Lower lobe of right lung (tissue), 2 donors: ENCODE measurements at regions not wholly inside any gene's neighbourhood (a gene's known extent, or its start where the extent isn't known, plus 50 kb on each side); places are given as distances from the start of the nearest gene placed in this dataset.

Experiments
- ATAC-seq, 2 donors: fragments of 200-7000 bp; cut with Tn5 transposase; one replicate each; pipeline ENCODE4 v1.9.1; 2020 to 2022; ENCODE audit warnings: mild to moderate bottlenecking in 2 of 2, moderate library complexity in 2 of 2
- DNase-seq: peaks from one replicate; pipeline ENCODE4 v3.0.0-alpha.2; 2020
- H3K27ac ChIP-seq: fragments of 200-600 bp; one replicate; pipeline ENCODE4 v1.8.0; 2022
- H3K27me3 ChIP-seq: fragments of 200-600 bp; one replicate; pipeline ENCODE4 v1.8.0; 2022; ENCODE audit warnings: low read depth
- H3K36me3 ChIP-seq: fragments of 200-600 bp; one replicate; pipeline ENCODE4 v1.8.0; 2022; ENCODE audit warnings: mild to moderate bottlenecking
- H3K4me1 ChIP-seq: fragments of 200-600 bp; one replicate; pipeline ENCODE4 v1.8.0; 2022
- H3K4me3 ChIP-seq: fragments of 200-600 bp; one replicate; pipeline ENCODE4 v1.8.0; 2022; ENCODE audit warnings: mild to moderate bottlenecking
- H3K9me3 ChIP-seq: fragments of 200-600 bp; one replicate; pipeline ENCODE4 v1.8.0; 2022
- CTCF ChIP-seq: fragments of 200-600 bp; IDR thresholded peaks from one replicate; pipeline ENCODE4 v1.8.0; 2022; ENCODE audit warnings: antibody characterized with exemption, mild to moderate bottlenecking
- intact Hi-C: fragments of 100-400 bp; cut with DNase I; formaldehyde crosslinking; loops from one replicate; pipeline ENCODE4 v1.11.0; 2022
- donor health status: DM: no; HTN: yes; CAD: no; lungs with severe emphysema.

- no peaks in the 10 kb centered on the region for H3K4me1 ChIP-seq
- ATAC-seq = no peak
- no peak overlapping the region for H3K27ac ChIP-seq
- no peaks in the 10 kb centered on the region for H3K27me3 ChIP-seq
- TF ChIP-seq CTCF = no peak
- no peak for DNase-seq
- no peak overlapping the region for H3K4me3 ChIP-seq
- intact Hi-C loops = no loop called here
- no peaks in the 10 kb centered on the region for H3K9me3 ChIP-seq
- H3K36me3 ChIP-seq = no peaks in the 10 kb centered on the region
These were observed 64.7 kb upstream of the HS3ST5 start for GRCh38 chr6:114407426-114408035.

GRCh38 chr6:114404339-114404955 is 61.6 kb upstream of the HS3ST5 start:
- TF ChIP-seq CTCF = no peak
- ATAC-seq = no peak
- Histone ChIP-seq H3K9me3 (no peaks in the 10 kb centered on the region), H3K27me3 (no peaks in the 10 kb centered on the region), H3K4me1 (no peaks in the 10 kb centered on the region), H3K27ac (no peak overlapping the region), H3K4me3 (no peak overlapping the region), H3K36me3 (no peaks in the 10 kb centered on the region)
- intact Hi-C loops = no loop called here
- no peak for DNase-seq

GRCh38 chr6:114403858-114404257 is 61.0 kb upstream of the HS3ST5 start:
- TF ChIP-seq CTCF = no peak
- H3K4me3 ChIP-seq = no peak overlapping the region
- no peak overlapping the region for H3K27ac ChIP-seq
- H3K4me1 ChIP-seq = no peaks in the 10 kb centered on the region
- intact Hi-C loops = no loop called here
- no peaks in the 10 kb centered on the region for H3K36me3 ChIP-seq
- H3K9me3 ChIP-seq = no peaks in the 10 kb centered on the region
- H3K27me3 ChIP-seq = no peaks in the 10 kb centered on the region
- ATAC-seq (no peak), DNase-seq (no peak)

GRCh38 chr6:114398481-114398880 is 55.7 kb upstream of the HS3ST5 start:
- Histone ChIP-seq H3K4me1 (no peaks in the 10 kb centered on the region), H3K4me3 (no peak overlapping the region), H3K36me3 (no peaks in the 10 kb centered on the region), H3K27ac (no peak overlapping the region), H3K27me3 (no peaks in the 10 kb centered on the region), H3K9me3 (no peaks in the 10 kb centered on the region)
- ATAC-seq (no peak), DNase-seq (no peak)
- intact Hi-C loops = no loop called here
- no peak for TF ChIP-seq CTCF
